Retinal pigment epithelial cell (primary cell): ENCODE measurements at regions not wholly inside any gene's neighbourhood (a gene's known extent, or its start where the extent isn't known, plus 50 kb on each side); places are given as distances from the start of the nearest gene placed in this dataset.
A peak's percentile ranks its signal among the peaks of the same experiment; 100 is the strongest.

Source experiments
- DNase-seq: peaks from one replicate; pipeline ENCODE4 v3.0.0-alpha.2; 2010; ENCODE audit warnings: low read depth
- H3K4me3 ChIP-seq: 2 replicates; pipeline ENCODE4 v1.5.1; 2011; ENCODE audit warnings: mild to moderate bottlenecking, low read length, control low read depth, moderate library complexity
- TF ChIP-seq, protein P1 (sequence below): conservative IDR thresholded peaks from 2 replicates; pipeline ENCODE4 v1.5.1; 2011; ENCODE audit warnings: low read depth, low read length, control low read depth, inconsistent platforms

DNA sequence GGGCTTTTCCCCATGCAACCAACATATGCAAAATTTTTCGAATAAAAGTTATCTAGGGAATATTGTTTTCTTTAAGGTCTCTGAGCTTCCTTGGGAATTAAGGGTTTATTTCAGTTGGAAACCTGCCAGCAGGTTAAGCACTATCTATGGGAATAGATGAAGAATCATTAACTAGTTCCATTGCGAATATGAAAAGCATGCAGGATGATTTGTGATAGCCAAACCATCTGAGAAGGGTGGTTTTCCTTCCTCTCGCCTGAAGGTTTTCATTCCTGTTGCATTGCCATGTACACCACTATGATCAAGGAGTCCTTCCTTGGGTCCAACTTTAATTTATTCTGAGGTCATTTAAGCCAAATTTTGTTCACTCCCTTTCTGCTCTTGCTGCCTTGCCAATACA, 184.9 kb downstream of the NR2F2 start:
- TF ChIP-seq, protein P1, sequence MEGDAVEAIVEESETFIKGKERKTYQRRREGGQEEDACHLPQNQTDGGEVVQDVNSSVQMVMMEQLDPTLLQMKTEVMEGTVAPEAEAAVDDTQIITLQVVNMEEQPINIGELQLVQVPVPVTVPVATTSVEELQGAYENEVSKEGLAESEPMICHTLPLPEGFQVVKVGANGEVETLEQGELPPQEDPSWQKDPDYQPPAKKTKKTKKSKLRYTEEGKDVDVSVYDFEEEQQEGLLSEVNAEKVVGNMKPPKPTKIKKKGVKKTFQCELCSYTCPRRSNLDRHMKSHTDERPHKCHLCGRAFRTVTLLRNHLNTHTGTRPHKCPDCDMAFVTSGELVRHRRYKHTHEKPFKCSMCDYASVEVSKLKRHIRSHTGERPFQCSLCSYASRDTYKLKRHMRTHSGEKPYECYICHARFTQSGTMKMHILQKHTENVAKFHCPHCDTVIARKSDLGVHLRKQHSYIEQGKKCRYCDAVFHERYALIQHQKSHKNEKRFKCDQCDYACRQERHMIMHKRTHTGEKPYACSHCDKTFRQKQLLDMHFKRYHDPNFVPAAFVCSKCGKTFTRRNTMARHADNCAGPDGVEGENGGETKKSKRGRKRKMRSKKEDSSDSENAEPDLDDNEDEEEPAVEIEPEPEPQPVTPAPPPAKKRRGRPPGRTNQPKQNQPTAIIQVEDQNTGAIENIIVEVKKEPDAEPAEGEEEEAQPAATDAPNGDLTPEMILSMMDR, result no peak
- H3K4me3 ChIP-seq, result no peak overlapping the region
- DNase-seq, result no peak

DNA sequence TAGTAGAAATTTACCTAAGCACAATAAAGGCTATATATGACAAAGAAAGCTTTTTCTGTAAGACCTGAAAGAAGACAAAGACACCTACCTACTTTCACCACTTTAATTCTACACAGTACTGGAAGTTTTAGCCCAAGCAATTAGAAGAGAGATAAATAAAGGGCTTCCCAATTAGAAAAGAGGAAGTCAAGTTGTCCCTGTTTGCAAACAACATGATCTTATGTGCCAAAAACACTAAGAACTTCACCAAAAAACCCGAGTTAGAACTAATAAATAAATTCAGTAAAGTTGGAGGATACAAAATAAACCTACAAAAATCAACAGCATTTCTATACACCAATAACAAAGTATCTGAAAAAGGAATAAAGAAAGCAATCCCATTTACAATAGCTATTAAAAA, 190.9 kb downstream of the NR2F2 start:
- TF ChIP-seq, protein P1, result no peak
- H3K4me3 ChIP-seq, result no peak overlapping the region
- no peak for DNase-seq

DNA sequence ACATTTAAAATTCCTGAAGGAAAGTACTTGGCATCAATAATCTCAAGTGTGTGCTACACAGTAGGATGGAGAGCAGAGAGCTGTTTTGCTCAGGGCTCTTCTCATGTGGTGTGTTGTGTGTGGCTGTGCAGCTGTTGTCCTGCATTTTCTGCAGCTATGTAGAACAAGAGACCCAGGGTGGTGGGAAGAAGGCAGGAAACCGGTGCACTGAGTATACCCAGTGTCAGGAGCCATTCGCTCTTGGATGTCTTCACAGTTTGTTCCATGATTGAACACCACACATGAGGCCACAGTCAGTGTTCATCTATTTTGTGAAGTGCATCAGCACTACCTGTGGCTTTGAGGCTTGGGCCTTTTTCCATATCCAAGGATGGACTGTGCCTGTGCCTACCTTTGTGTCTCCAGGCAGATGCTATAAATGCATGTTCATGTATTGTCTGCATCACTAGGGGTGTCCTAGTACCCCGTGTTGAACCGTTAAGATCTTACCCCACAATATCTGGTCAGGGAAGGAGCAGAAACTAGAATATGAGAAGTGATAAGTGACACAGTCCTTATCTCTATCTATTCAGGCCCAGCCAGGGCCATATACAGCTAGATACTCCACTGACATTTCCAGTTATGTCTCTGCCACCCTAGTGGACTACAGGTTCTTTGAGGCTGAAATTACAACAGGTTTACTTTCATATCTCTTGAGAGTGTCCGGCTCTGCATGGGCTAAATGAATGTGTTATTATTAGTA, 194.3 kb downstream of the NR2F2 start:
- DNase-seq, result no peak
- TF ChIP-seq, protein P1, result no peak
- H3K4me3 ChIP-seq, result no peak overlapping the region

- H3K4me3 ChIP-seq, result no peak overlapping the region
- TF ChIP-seq, protein P1, result no peak
- DNase-seq, result no peak
Observed at GRCh38 chr15:96535148-96535547, 204.6 kb downstream of the NR2F2 start.

DNA sequence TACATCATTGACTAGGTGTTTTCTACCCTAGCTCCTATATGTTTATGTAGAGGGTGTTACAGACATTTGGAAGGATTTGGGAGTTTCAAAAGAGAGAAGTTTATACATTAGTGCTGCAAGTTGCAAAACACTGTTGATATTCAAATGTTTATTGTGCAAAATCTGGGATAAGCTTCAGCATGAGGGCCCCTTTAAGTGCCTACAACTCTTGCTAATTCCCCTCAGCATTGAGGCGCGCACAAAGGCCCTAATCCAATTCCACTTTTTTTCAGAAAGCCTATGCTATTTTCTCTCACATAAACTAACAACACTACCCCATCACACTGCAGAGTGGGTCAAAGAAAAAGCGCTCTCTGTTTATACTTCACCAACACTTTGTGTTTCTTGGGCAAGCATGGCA, 208.0 kb downstream of the NR2F2 start:
- TF ChIP-seq, protein P1, result no peak
- no peak for DNase-seq
- no peak overlapping the region for H3K4me3 ChIP-seq

- DNase-seq, result no peak
- no peak overlapping the region for H3K4me3 ChIP-seq
- TF ChIP-seq, protein P1, result no peak
Observed at GRCh38 chr15:96540283-96540682, 209.8 kb downstream of the NR2F2 start.

GRCh38 chr15:96542130-96542770, 211.8 kb downstream of the NR2F2 start:
- no peak for DNase-seq
- no peak overlapping the region for H3K4me3 ChIP-seq
- TF ChIP-seq, protein P1, result peak; percentile 5
